WTC11 (cell line): ENCODE measurements at regions not wholly inside any gene's neighbourhood (a gene's known extent, or its start where the extent isn't known, plus 50 kb on each side); places are given as distances from the start of the nearest gene placed in this dataset.

Experiments
- CTCF ChIP-seq: fragments of 200-600 bp; IDR thresholded peaks from 2 replicates; pipeline ENCODE4 v1.8.0; 2022; ENCODE audit warnings: antibody characterized with exemption
- FOXP1 ChIP-seq: sonication (generic); formaldehyde crosslinking; IDR thresholded peaks from 2 replicates; pipeline ENCODE4 v1.8.0; 2022; ENCODE audit warnings: missing genetic modification reagents, mild to moderate bottlenecking, moderate library complexity, borderline replicate concordance
- HMGXB4 ChIP-seq: sonication (generic); formaldehyde crosslinking; IDR thresholded peaks from 2 replicates; pipeline ENCODE4 v1.8.1; 2023; ENCODE audit warnings: mild to moderate bottlenecking, moderate library complexity, missing genetic modification reagents
- MAX ChIP-seq: sonication (generic); formaldehyde crosslinking; IDR thresholded peaks from 2 replicates; pipeline ENCODE4 v1.8.0; 2022; ENCODE audit warnings: mild to moderate bottlenecking, missing genetic modification reagents
- NR2C2 ChIP-seq: sonication (generic); formaldehyde crosslinking; IDR thresholded peaks from 2 replicates; pipeline ENCODE4 v1.8.0; 2022; ENCODE audit warnings: mild to moderate bottlenecking, missing genetic modification reagents
- RELA ChIP-seq: sonication (generic); formaldehyde crosslinking; IDR thresholded peaks from 2 replicates; pipeline ENCODE4 v1.8.1; 2022; ENCODE audit warnings: missing genetic modification reagents, mild to moderate bottlenecking, borderline replicate concordance
- SP1 ChIP-seq: sonication (generic); formaldehyde crosslinking; conservative IDR thresholded peaks from 2 replicates; pipeline ENCODE4 v1.8.1; 2022; ENCODE audit warnings: missing genetic modification reagents
- ZBTB43 ChIP-seq: sonication (generic); formaldehyde crosslinking; IDR thresholded peaks from 2 replicates; pipeline ENCODE4 v1.8.1; 2023; ENCODE audit warnings: mild to moderate bottlenecking, missing genetic modification reagents
- ZNF512 ChIP-seq: sonication (generic); formaldehyde crosslinking; IDR thresholded peaks from 2 replicates; pipeline ENCODE4 v1.8.1; 2022; ENCODE audit warnings: missing genetic modification reagents, borderline replicate concordance

- no peak for TF ChIP-seq CTCF
- no peak for TF ChIP-seq ZNF512 (CRISPR knock-in tag)
- TF ChIP-seq FOXP1: no peak
- TF ChIP-seq RELA (CRISPR knock-in tag): no peak
- no peak for TF ChIP-seq HMGXB4
- no peak for TF ChIP-seq SP1 (CRISPR knock-in tag)
- no peak for TF ChIP-seq MAX (CRISPR knock-in tag)
- no peak for TF ChIP-seq ZBTB43
- TF ChIP-seq NR2C2 (CRISPR knock-in tag): no peak
Observed at GRCh38 chr6:141957271-141957670, 175.5 kb upstream of the GJE1 start.
